ENCODE measurements at regions not wholly inside any gene's neighbourhood (a gene's known extent, or its start where the extent isn't known, plus 50 kb on each side); places are given as distances from the start of the nearest gene placed in this dataset.

GRCh38 chr6:137427656-137428290 lies 66.4 kb downstream of the OLIG3 start:
- TF ChIP-seq FOXM1 (IDR thresholded peaks at IDR 0.05; ENCODE audit: borderline replicate concordance) (no peak), BHLHE40 (IDR thresholded peaks at IDR 0.05; ENCODE audit: borderline replicate concordance) (no peak), CTBP1 (IDR thresholded peaks at IDR 0.05; ENCODE audit: borderline replicate concordance) (no peak), SUZ12 (IDR thresholded peaks at IDR 0.05) (no peak), ARNT (IDR thresholded peaks at IDR 0.05) (no peak), PKNOX1 (IDR thresholded peaks at IDR 0.05) (no peak), ZNF384 (IDR thresholded peaks at IDR 0.05) (no peak), FOXA1 (IDR thresholded peaks at IDR 0.05) (no peak), SP1 (IDR thresholded peaks at IDR 0.05) (no peak), ELF4 (IDR thresholded peaks at IDR 0.05) (no peak), HDGF (IDR thresholded peaks at IDR 0.05; ENCODE audit: borderline replicate concordance) (no peak)

Data from HEK293T (cell line).